HT-29 (cell line): ENCODE measurements at regions not wholly inside any gene's neighbourhood (a gene's known extent, or its start where the extent isn't known, plus 50 kb on each side); places are given as distances from the start of the nearest gene placed in this dataset.

Source experiments
- DNase-seq: peaks from one replicate; pipeline ENCODE4 v3.0.0-alpha.2; 2015; ENCODE audit warnings: low spot score

DNA sequence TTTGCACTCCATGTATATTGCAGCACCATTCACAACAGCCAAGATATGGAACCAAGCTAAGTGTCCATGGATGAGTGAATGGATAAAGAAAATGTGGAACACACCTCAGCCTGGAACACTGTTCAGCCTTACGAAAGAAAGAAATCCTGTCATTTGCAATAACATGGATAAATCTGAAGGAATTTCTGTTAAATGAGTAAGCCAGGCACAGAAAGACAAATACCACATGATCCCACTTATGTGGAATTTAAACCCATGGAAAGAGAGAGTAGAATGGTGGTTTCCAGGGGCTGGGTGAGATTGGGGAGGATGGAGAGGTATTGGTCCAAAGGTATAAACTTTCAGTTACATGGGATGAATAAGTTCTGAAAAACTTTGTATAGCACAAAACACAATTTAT, 228.9 kb upstream of the CD180 start:
- no peak for DNase-seq

DNA sequence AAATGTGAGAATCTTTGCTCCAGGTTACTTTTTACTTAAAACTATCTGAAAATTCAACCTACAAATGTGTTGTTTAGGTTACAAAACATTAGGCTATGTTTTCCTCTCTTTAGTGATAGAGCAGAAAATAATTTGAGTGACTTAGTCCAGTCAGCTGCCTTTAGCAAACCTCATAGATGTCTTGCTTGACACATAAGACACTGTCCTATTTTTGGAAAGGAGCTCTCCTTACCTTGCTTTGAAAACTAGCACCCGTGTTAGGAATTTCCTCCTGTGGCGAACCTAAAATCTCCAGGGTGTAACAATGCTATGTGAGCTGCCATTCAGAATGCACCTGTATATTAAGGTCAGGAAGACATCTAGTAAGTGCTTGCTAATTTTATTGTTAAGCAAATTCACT, 221.2 kb upstream of the CD180 start:
- DNase-seq: no peak

DNA sequence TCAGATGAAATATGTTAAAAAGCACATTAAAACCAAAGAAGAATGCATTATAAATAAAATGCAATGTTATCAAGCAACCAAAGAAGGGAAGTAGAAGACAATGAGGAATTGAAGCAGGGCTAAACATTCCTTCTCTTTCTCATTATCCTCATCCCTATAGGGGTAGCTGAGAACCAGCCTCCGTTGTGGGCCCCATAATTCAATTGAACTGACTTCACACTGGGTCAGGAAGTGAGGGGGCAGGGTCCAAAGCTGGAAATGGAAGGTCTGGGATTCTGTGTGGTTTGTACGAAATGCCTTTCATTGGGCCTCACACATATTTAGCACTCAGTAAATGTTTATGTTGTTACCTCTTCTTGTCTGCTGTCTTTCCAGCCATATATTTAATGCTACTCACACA, 220.4 kb upstream of the CD180 start:
- DNase-seq: no peak

DNA sequence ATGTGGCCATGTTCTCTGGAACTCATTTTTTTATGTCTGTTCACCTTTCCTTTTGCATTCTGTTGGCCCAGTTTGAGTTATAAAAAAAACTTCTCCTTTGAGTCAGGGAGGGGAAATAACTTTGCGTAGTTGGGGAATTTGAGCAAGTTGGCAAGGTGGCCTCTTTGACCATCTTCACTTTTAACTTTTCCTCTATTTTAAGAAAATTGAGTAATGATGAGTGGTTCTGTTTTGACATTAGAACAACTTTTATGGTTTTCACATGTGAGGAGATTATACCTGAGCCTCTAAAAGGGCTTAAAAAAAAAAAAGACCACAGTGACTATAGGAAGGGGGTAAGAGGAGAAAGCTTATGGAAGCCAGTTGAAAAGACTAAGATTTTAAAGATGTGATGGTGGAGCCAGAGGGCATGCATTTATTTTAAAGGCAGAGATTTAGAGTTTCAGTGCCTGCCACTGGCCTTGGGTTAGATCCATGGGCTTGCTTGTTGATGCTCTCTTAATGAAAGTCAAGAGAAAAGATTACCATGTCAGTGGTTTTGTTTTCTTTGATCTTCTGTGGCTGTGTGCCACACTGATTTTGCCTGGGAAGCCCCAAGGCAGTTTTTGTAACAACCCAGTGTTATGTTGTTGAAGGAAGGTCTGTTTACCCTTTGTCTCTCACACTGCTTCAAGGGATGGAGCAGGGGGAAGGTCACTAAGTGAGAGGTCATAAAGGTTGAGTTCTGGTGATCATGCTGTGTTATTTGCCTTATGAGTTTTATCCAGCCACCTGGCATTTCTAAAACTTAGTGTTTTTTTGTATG, 219.7 kb upstream of the CD180 start:
- DNase-seq: no peak

DNA sequence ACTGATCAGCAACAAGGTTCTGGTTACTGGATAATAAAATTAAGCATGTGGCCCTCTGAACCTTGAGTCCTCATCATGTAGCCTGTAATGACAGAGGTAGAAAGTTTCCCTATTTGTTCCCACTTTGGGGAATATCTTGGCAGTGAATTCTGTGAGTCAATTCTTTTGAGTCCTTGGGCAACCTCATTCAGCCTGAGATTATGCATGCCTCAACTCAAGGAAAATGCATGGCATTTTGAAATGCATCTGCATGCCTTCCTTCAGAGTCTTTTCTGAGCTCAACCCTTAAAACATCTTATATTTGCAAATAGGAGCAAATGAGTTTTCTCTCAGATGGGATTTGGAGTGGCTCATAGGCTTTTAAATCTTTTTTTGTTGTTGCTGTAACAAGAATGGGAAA, 218.1 kb upstream of the CD180 start:
- DNase-seq: no peak

DNA sequence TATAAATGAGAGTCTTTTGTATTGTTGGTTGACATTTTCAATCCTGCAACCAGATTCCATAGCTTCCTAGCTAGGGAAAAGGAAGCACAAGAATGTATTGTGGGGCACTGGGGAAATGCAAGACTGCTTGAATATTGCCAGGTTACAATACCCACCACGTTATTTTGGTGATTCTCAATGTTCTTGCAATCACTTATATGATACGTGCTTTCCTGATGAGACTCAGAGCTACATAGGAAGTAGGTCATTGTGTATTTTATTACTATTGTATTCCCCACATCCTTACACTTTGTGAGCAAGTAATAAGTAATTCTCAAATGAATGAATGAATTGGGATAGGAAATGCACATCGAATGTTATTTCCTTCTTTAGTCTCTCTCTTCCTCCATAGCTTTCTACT, 217.1 kb upstream of the CD180 start:
- DNase-seq: no peak

DNA sequence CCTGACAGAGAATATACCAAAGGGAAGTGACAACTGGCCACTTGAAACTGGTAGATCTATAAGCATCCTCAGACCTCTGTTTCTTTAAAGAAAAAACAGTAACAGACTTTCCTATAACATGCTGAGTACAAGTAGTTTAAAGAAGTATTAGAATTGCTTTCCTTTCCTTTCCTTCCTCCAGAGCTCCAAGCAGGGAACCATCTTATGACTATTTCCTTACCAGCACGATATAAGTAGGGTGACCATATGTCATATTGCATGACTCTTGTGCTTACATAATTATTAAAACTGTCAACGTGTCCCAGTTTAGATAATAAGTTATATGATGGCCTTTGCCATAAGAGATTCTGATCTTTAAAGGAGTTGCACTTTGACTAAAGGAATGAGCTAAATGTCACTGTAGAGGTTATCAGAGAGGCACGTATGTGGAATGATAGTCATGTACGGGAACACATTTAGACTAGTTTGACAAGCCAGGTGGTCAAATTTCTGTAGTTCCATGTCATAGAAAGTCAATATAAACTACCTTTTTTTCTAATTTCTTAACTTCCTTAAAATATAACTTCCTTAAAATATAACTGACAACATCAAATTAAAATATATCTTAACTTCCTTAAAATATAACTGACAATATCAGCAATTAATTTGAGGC, 212.7 kb upstream of the CD180 start:
- DNase-seq: no peak

DNA sequence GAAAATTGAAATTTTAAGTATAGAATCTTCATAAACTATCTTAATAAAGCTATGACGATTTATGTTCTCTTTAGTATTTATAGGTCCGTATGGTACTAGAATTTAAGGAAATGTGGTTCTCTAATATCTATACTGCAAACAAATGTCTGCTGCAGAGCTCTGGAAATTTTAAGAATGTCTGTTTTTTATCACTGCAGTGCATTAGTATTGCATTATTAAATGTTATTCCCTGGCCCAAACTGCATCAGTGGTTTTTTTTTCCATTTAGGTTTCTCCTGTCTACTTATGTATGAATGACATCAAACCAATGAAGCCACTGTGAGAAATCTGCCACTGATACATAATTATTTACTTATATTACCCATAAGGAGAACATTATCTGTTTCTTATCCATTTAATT, 211.4 kb upstream of the CD180 start:
- DNase-seq: no peak

DNA sequence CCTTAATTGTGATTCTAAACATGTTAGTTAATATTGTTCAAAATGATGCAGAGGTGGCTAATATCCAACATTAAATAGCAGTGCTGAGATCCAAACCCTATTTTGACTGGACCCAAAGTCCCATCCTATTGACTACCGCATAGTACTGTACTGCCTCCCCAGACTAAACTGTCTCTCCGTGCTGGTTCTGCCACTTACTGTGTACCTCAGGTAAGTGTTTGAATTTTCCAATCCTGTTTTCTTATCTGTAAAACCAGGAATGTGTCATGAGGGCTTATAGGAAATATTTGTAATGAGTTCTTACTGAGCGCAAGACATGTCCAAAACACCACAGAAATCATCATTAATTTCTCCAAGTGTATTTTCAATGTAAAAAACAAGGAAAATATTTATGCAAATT, 209.2 kb upstream of the CD180 start:
- peak; percentile 8 for DNase-seq

DNA sequence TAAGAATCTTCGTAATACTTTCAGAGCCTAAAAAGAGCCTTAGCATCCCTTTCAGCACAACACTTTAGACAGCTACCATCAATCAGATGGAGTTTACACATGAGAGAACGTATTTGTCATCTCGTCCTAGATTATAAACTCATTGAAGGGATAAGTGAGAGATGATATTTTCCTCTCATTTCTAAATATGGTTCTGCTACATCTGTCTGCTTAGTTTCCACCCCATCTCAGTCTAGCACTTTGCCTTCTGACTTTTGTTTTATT, 208.4 kb upstream of the CD180 start:
- no peak for DNase-seq

DNA sequence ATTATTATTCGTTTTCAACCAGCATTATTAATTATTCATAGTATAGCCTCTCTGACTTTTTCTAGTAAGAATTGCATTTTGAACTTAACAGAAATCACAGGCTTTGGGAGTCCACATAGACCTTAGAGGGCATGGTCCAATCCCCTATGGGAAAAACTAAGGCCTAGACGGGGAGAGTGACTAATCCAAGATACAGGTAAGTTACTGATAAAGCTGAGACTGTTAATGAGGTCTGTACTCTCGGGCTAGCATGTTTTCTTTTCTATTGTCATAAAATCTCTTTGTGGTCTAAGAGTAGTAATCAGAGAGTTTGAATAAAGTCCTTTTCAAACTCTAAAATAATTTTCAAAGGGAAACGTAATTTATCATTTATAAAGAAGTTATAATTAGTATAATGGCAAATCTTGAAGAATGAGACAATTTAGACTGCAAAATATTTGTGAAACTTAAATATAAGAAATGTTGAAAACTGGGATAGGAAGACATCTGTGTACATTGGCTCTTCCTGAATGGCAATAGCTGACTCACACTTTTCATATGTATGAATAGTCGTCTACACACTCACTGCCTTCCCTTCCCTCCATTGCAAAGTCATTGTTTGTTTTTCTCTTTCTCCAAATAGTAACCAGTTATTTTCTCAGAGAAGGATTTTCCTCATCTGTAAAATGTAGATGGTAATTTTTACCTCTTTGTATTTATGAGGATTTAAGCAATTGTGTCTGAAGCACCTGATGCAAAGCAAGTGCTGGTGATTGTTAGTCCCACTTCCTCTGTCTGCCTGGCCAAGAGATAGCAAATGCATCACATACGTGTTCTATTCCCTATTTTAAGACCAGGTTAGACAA, 207.9 kb upstream of the CD180 start:
- peak; percentile 73 for DNase-seq

DNA sequence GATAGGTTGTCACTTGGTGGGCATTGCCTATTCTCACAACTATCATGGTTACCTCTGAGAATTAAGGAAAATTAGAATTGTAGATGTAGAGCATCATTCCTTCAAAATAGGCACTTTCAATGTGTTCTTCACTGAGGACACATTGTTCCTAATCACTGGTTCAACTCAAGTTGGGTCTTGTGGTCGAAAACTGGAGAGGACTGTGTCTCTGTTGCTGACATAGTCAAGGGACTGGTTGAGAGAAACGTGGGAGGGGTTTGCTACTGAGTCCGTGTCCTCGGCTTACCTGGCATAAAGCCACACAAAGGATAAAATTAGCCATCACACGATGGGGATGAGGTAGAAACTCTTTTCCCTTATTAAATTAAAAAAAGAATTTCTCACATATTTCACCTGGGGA, 205.9 kb upstream of the CD180 start:
- no peak for DNase-seq

DNA sequence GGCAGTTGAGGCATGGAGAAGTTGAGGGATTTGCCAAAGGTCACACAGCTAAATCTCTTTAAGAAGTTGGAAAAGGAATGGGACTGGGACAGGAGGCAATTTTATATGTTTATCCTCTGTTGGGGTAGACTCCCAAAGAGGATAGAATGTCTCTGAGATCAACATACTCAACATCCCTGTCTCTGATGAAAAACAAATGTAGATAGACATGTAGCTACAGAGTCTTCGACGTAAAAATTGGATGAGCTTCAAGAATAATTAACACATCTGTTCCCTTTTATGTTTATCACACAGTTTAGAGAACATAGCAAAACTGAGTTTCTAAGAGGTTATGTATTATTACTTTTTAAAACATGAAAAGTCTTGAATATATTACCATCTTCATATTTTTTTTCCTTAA, 204.6 kb upstream of the CD180 start:
- DNase-seq: no peak

DNA sequence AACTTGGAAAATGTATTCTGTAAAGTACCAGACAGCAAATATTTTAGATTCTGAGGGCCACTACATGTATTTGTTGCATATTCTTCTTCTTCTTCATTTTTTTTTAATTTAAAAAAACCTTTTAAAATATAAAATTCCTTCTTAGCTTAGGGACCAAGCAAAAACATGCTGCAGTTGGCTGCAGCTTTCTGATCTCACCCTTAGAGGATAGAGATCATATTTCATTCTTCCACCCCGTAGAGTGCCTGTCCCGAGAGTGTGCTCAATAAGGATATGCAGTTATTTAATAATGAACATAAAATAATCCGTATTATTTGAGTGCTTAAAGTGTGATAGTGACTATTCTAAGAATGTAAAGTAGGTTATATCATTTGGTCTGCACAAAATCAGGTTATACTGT, 204.2 kb upstream of the CD180 start:
- DNase-seq: no peak

DNA sequence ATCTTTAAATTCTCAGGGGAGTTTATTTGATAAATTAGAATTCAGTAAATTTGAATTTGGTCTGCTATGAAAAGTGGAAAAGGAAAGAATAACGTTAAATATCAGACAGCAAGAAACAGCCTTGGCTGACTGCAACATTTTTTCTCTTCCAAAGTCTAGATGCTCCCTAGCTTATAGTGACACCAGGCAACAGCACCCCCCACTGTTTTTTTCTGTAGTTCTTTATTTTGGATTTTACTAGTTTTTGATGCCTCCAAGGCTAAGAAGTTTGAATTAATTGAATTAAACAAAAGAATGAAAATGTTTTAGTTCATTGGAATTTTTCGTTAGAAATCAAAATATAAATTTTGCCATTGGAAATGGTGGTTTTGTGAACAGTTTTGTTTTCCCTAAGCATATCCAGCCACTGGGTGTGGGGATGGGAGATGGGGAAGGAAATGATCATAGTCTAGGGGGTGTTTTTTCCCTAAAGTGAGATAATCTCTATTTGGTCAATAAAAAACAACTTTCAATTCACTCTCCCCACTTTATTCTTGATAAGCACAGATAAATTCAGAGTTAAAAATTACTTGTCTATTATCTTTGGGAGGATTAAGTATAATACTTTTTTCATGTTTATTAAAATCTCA, 199.3 kb upstream of the CD180 start:
- DNase-seq: no peak

DNA sequence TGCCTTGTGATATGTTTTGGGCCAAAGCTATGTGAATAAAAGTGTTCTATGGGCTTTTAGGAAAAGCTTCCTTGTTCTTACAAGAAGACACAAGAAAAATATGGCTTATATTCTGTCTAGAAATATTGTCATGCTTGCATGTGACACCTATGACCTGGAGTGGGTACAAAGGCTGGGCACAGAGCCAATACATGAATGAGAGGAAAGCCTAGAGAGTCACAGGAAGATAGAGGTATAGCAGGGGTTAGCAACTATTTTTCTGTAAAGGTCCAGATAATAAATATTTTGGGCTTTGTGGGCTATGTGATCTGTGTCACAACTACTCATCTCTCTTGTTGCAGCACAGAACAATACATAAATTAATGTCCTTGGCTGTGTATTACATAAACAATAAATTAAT, 196.6 kb upstream of the CD180 start:
- DNase-seq: peak; percentile 16

DNA sequence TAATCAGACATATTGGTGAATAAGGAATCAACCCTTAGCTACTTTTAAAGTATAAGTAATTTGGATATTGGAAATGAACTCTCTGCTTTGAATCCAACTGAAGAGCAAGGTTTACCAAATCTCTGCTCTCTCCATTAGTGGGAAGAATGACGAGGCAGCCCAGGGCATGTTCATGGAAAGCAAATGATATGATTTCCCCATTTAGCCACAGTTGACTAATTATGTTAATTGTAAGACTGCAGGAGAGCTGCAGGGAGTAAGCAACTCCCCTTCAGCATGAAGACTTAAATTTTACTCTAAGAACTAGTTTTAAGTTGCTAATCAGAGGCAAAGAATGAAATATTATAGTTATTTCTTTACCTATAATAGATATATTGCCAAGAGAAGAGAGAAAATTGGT, 194.3 kb upstream of the CD180 start:
- DNase-seq: no peak

DNA sequence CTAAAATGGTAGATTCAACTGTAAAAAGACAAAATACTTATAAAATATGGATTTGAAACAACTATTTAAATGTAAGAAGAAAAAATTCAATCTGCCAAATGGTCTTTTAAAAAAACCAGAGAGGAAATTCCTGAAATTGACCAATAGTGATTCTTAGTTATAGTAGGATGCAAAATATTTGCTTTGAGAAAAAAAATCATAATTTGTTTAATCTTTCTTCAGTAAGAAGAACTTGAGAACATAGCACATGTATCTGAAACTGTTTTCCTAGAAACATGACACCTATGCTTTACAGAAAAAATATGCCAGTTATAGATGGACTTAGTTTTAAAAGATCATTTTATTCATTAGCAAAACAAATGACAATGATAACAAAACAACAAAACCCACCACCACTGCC, 186.9 kb upstream of the CD180 start:
- DNase-seq: no peak

DNA sequence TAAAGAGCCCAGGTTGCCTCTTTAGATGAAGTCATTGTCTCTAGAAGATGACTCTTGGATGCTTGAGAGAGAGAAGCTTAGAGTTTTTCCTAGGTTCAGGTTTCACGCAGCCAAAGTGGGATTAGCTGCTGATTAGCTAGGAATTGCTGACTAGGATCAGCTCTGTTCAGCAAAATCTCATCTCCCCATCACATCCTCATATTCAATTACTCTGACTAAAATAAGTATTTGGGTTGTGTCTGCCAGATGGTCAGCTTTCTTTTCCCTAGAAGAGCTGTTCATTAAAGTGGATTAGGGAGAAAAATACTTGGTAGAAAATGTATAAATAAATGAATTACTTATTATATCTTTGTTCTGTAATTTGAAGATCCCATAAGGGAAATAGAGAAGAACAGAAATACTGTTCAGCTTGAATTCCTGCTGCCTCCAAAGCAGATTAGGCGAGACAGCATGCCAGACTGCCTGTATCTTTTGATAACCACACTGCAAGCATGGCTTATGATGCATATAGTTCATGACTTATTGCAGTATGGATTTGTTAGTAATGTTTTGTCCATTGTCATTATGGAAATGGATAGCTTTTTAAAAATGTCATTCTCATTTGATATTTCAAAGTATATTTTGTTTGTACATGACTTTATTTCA, 184.8 kb upstream of the CD180 start:
- no peak for DNase-seq

DNA sequence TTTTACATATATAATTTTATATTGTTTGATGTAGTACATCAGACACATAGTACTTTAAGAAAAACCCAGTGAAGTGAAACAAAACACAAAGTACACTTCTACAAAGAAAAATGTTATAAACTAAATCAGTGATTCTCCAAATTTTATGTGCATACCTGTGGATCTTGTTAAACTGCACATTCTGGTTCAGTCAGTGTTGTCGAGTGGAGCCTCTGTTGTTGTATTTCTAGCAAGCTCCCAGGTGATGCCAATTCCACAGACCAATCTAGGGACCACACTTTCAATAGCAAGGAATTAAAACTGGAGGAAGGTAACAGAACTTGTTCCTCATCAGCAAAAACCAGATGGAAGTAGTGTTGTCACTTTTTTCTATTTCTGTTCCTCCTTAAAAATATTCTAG, 183.8 kb upstream of the CD180 start:
- no peak for DNase-seq

DNA sequence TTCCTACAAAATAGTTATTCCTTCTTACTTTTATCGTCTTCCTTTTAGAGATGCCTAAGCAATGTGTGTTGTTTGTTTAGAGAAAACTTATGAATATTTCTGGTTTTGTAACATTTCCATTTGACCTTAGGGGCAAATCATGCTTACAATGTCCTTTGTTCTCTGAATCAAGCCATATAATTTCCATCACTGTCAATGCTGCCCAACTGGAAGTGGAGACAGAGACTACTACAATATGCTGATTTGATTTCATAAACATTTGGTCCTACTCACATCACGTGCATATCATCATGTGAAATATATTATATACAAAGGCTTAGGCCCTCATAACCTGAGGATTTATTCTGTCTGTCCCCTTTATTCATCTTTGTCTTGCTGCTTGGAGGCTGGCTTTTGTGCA, 183.2 kb upstream of the CD180 start:
- DNase-seq: no peak

DNA sequence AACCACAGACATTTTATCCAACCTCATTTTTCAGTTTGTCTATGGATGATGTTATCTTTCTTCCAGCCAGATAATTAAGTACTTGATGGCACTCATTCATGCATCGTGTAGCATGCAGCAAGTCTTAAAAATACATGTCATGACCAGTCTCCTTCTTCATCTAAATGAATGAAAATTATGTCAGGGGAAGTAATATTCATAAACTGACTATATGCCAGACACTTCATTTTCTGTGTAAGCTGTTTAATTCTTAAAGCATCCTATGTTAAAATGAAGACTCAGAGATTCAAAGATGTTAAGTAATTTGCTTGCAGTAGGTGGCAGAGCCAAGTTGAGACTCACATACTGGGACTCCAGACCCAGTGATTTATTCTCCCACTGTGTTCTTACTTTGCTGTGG, 181.7 kb upstream of the CD180 start:
- no peak for DNase-seq
